H4 (cell line): ENCODE measurements at regions not wholly inside any gene's neighbourhood (a gene's known extent, or its start where the extent isn't known, plus 50 kb on each side); places are given as distances from the start of the nearest gene placed in this dataset.
A peak's percentile ranks its signal among the peaks of the same experiment; 100 is the strongest.

Source experiments
- DNase-seq: peaks from one replicate; pipeline ENCODE4 v3.0.0-alpha.2; 2015; ENCODE audit warnings: low spot score

- DNase-seq, result no peak
Observed at GRCh38 chr2:206368484-206368883, 74.8 kb upstream of the ADAM23 start.

- no peak for DNase-seq
Observed at GRCh38 chr2:206368933-206369569, 74.3 kb upstream of the ADAM23 start.

- no peak for DNase-seq
Observed at GRCh38 chr2:206375956-206376355, 67.4 kb upstream of the ADAM23 start.

- DNase-seq, result no peak
Observed at GRCh38 chr2:206378835-206379234, 64.5 kb upstream of the ADAM23 start.

- DNase-seq, result no peak
Observed at GRCh38 chr2:206379266-206379665, 64.1 kb upstream of the ADAM23 start.

GRCh38 chr2:206379886-206380285, 63.4 kb upstream of the ADAM23 start:
- no peak for DNase-seq

GRCh38 chr2:206381881-206382280, 61.5 kb upstream of the ADAM23 start:
- DNase-seq, result no peak

- no peak for DNase-seq
Observed at GRCh38 chr2:206383669-206384068, 59.7 kb upstream of the ADAM23 start.

GRCh38 chr2:206387808-206388207, 55.5 kb upstream of the ADAM23 start:
- DNase-seq, result no peak

- DNase-seq, result no peak
Observed at GRCh38 chr2:206388698-206389097, 54.6 kb upstream of the ADAM23 start.

GRCh38 chr2:206389164-206389563, 54.2 kb upstream of the ADAM23 start:
- DNase-seq, result no peak

- no peak for DNase-seq
Observed at GRCh38 chr2:206390181-206390580, 53.2 kb upstream of the ADAM23 start.

GRCh38 chr2:206392118-206392517, 51.2 kb upstream of the ADAM23 start:
- DNase-seq, result peak; percentile 53
